Activated naive CD4-positive, alpha-beta T cell treated with anti-CD3 and anti-CD28 coated beads, Interleukin-2, amount 10 ng/mL, durations not matched to agents 7 days and 5 days (primary cell): ENCODE measurements at regions not wholly inside any gene's neighbourhood (a gene's known extent, or its start where the extent isn't known, plus 50 kb on each side); places are given as distances from the start of the nearest gene placed in this dataset.

Experiments used
- CTCF ChIA-PET: fragments of 350-600 bp; sonication (Branson Sonifier 250); formaldehyde crosslinking; loops from one replicate; lab custom pipeline; 2021; ENCODE audit warnings: antibody characterized with exemption; lab: Charles Lee
- DNase-seq: peaks from one replicate; pipeline ENCODE4 v3.0.0-alpha.2; 2020
- H3K27ac Mint-ChIP-seq: one replicate; pipeline ENCODE4 v1.8.0; 2021; ENCODE audit warnings: mild to moderate bottlenecking, moderate library complexity, mixed read lengths
- H3K27me3 Mint-ChIP-seq: one replicate; pipeline ENCODE4 v1.8.0; 2021; ENCODE audit warnings: mild to moderate bottlenecking, mixed read lengths
- H3K36me3 Mint-ChIP-seq: one replicate; pipeline ENCODE4 v1.8.0; 2021; ENCODE audit warnings: mixed read lengths
- H3K4me1 Mint-ChIP-seq: one replicate; pipeline ENCODE4 v1.8.0; 2021; ENCODE audit warnings: mixed read lengths
- H3K4me3 Mint-ChIP-seq: one replicate; pipeline ENCODE4 v1.8.0; 2021; ENCODE audit warnings: mild to moderate bottlenecking, moderate library complexity, mixed read lengths
- H3K9me3 Mint-ChIP-seq: one replicate; pipeline ENCODE4 v1.8.0; 2021; ENCODE audit warnings: mixed read lengths

DNA sequence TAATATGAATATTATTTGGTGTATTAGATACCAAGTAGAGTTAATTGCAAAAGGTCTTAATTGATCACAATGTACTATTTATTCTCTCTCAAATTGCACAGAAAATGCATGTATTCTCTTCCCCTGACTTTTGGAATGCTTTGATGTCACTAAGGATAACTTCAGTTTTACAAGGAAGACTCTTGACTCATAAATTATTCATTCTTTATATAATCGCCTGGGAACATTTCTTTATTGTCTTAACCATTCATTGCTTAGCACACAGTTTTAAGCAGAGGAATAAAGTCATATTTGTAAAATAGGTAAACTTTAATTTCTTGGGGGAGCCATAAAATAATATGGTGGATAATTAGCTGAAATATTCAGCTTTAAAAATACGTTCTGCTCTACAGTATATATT is 306.0 kb upstream of the TMEM229A start:
- DNase-seq = no peak

DNA sequence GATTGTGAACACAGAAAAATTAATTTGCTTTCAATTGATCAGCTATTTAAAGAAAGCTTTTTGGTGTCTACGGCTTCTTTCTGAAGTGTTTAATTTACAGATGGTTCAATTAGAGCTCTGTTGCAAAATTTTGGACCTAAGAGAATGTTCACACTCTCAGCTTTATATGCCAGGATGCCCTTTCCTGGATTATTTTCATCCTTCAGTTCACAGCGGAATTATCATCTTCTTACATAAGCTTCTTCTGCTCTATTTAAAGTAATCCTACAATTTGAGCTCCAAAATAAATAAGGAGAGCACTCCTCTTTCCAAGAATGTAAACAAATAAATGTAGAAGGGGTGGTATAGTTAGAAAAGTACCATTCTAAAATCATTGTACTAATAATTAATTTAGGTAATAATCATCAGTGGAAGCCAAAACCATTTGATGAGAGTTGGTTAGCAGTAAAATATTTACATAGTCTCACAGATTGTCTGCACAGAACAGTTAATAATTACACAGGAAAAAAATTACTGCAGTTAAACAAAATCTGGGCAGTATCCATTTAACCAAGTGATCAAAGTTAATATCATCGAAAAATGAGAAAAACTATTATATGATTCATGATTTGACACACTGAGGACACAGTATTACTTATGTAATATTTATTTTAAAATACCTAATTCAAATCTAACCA is 298.0 kb upstream of the TMEM229A start:
- CTCF ChIA-PET = no interaction called here
- no peaks in the 10 kb centered on the region for H3K27me3 Mint-ChIP-seq
- no peak overlapping the region for H3K27ac Mint-ChIP-seq
- no peaks in the 10 kb centered on the region for H3K36me3 Mint-ChIP-seq
- no peak for DNase-seq
- H3K4me1 Mint-ChIP-seq = no peaks in the 10 kb centered on the region
- no peak overlapping the region for H3K4me3 Mint-ChIP-seq
- H3K9me3 Mint-ChIP-seq = no peaks in the 10 kb centered on the region

More for the DNA sequence above, 306.0 kb upstream of the TMEM229A start:
- H3K27me3 Mint-ChIP-seq = no peaks in the 10 kb centered on the region
- H3K36me3 Mint-ChIP-seq = no peaks in the 10 kb centered on the region
- no peaks in the 10 kb centered on the region for H3K4me1 Mint-ChIP-seq
- H3K9me3 Mint-ChIP-seq = peaks cover 4% of the 10 kb centered on the region
- CTCF ChIA-PET = no interaction called here
- H3K27ac Mint-ChIP-seq = no peak overlapping the region
- no peak overlapping the region for H3K4me3 Mint-ChIP-seq

DNA sequence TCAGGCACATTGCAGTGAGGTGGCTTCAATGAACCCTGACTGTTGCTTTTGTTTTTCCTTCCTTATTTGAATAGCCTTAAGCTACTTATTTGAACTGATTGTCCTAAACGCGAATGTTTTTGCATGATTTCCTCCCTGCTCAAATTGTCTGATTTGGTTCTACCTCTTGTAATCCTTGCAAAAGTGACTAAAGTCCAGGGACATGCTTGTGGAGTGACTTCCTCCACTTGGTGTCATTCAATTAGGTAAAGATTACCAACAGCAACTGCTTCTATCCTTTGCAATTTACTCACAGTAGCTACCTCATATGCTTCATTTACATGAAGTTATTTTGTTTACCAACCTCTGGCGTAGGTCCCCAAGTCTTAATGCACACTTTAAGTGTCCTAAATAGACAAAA is 295.9 kb upstream of the TMEM229A start:
- no peak overlapping the region for H3K27ac Mint-ChIP-seq
- H3K36me3 Mint-ChIP-seq = no peaks in the 10 kb centered on the region
- no peaks in the 10 kb centered on the region for H3K27me3 Mint-ChIP-seq
- no peaks in the 10 kb centered on the region for H3K4me1 Mint-ChIP-seq
- CTCF ChIA-PET = no interaction called here
- no peak for DNase-seq
- H3K4me3 Mint-ChIP-seq = no peak overlapping the region
- H3K9me3 Mint-ChIP-seq = no peaks in the 10 kb centered on the region

DNA sequence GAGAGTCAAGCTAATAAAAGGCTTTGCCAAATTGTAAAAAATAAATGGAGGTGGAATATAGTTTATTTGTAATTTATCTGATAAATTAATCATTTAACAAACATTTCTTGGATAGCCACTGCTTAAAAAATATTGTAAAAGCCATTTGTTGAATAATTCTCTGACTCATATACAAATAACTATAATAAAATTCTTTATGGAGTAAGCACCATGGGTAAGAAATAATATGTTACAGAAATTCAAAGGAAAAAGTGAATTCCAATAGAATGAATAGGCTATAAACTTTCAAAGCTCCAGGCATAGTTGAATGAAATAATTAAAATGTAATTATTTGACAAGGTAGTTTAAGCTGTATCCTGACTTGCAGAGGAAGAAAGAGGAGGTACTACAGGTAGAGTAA is 291.4 kb upstream of the TMEM229A start:
- Mint-ChIP-seq H3K9me3 (peaks cover 2% of the 10 kb centered on the region), H3K36me3 (no peaks in the 10 kb centered on the region), H3K4me1 (no peaks in the 10 kb centered on the region), H3K27ac (no peak overlapping the region), H3K4me3 (no peak overlapping the region), H3K27me3 (no peaks in the 10 kb centered on the region)
- DNase-seq = no peak
- CTCF ChIA-PET = no interaction called here

DNA sequence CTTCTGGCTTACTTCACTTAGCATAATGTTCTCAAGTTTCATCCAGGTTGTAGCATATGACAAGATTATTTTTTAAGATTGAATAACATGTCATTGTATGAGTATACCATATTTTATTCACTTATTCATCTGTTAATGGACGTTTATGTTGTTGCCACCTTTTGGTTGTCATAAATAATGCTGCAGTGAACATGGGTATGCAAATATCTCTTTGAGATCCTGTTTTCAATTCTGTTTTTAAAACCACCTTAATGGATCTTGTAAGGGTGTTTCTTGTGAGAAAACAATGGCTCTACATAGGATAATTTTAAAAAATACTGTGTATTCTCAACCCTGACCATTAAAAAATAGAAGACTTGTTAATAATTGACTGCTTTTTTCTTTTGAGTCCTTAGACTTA is 290.7 kb upstream of the TMEM229A start:
- no peaks in the 10 kb centered on the region for H3K4me1 Mint-ChIP-seq
- peaks cover 2% of the 10 kb centered on the region for H3K9me3 Mint-ChIP-seq
- CTCF ChIA-PET = no interaction called here
- H3K27ac Mint-ChIP-seq = no peak overlapping the region
- H3K27me3 Mint-ChIP-seq = no peaks in the 10 kb centered on the region
- no peak overlapping the region for H3K4me3 Mint-ChIP-seq
- no peaks in the 10 kb centered on the region for H3K36me3 Mint-ChIP-seq
- no peak for DNase-seq

DNA sequence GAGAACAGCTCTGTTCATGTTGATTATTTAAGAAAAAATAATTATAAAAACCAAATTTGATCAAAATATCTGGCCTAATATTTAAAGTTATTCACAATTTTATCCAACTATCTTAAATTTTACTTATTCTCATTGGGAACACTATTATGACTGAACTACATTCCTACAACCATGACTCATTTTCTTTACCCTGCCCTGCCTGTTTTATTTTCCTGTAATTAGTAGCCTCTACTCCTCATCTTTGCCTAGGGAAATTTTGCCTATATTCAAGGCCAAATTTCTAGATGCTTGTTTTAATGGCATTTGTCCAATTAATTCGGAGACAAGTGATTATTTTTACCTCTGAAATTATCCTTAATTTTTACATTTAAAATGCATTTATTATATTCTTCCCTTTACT is 289.7 kb upstream of the TMEM229A start:
- H3K4me1 Mint-ChIP-seq = no peaks in the 10 kb centered on the region
- no peak overlapping the region for H3K27ac Mint-ChIP-seq
- H3K4me3 Mint-ChIP-seq = no peak overlapping the region
- peaks cover 2% of the 10 kb centered on the region for H3K9me3 Mint-ChIP-seq
- no peak for DNase-seq
- H3K36me3 Mint-ChIP-seq = no peaks in the 10 kb centered on the region
- H3K27me3 Mint-ChIP-seq = no peaks in the 10 kb centered on the region
- CTCF ChIA-PET = no interaction called here

DNA sequence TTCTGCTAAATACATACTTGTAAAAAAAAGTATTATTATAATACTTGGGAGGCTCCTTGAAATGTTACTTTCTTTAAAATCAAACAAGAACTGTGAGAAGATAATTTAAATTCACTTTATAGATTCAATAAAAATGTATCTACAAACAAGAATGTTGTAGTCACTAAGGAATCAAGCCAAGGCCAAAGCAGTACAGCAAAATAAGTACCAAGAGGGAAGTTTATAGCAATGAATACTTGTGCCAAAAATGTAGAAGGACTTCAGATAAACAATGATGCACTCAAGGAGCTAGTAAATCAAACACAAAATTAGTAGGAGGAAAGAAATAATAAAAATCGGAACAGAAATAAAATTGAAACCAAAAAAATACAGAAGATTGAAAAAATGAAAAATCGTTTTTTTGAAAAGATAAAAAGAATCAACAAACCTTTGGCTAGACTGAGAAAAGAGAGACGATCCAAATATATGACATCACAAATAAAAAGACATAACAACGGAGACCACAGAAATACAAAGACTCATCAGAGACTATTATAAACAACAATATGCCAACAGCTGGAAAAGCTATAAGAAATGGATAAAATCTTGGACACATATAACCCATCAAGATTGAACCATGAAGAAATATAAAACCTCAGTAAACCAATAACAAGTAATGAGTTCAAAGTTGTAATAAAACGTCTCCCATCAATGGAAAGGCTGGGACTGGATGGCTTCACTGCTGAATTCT is 286.0 kb upstream of the TMEM229A start:
- no peak overlapping the region for H3K4me3 Mint-ChIP-seq
- no peaks in the 10 kb centered on the region for H3K27me3 Mint-ChIP-seq
- CTCF ChIA-PET = no interaction called here
- peaks cover 6% of the 10 kb centered on the region for H3K9me3 Mint-ChIP-seq
- no peaks in the 10 kb centered on the region for H3K36me3 Mint-ChIP-seq
- no peak overlapping the region for H3K27ac Mint-ChIP-seq
- DNase-seq = no peak
- no peaks in the 10 kb centered on the region for H3K4me1 Mint-ChIP-seq

DNA sequence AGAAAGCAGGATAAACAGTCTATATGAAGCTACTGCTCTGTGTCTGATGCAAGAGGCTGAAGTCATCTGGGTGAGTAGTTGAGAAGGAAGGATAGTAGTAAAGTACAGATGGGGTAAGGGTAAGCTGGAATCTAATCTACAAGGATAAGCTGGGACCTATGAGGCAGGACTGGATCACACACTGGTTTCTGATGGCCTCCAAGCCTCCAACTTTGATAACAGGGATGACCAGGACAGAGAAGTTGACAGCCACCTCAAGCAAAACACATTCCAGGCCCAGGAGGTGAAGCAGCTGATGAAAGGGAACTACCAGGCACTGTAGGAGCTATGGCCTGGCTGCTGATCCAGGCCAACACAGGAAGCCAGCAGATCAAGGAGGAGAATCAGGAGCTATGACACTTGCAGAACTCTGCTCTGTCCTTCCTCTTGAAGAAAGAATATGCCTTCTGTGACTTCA is 278.1 kb upstream of the TMEM229A start:
- H3K4me1 Mint-ChIP-seq = no peaks in the 10 kb centered on the region
- no peaks in the 10 kb centered on the region for H3K27me3 Mint-ChIP-seq
- CTCF ChIA-PET = no interaction called here
- H3K9me3 Mint-ChIP-seq = peaks cover 3% of the 10 kb centered on the region
- no peak for DNase-seq
- no peak overlapping the region for H3K27ac Mint-ChIP-seq
- no peaks in the 10 kb centered on the region for H3K36me3 Mint-ChIP-seq
- no peak overlapping the region for H3K4me3 Mint-ChIP-seq

DNA sequence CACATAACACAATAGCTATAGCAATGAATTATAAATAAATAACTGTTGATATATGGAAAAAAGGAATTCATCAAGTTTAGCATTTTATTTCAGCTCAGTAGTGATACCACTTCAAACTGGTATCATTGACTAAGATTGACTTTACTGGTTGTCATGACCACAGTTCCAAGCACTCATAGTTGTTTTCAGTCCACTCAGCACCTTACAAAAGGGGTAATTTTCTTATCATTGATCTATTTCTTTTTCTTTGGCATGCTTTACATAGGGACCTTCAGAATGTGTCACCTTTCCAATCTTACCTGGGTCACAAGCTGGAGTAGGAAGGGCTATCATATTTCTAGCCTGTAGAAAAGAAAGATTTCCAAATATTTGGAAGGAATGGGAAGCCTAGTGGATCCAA is 275.5 kb upstream of the TMEM229A start:
- CTCF ChIA-PET = no interaction called here
- Mint-ChIP-seq H3K27ac (no peak overlapping the region), H3K27me3 (no peaks in the 10 kb centered on the region), H3K36me3 (no peaks in the 10 kb centered on the region), H3K4me3 (no peak overlapping the region), H3K4me1 (no peaks in the 10 kb centered on the region), H3K9me3 (peaks cover 2% of the 10 kb centered on the region)
- no peak for DNase-seq

DNA sequence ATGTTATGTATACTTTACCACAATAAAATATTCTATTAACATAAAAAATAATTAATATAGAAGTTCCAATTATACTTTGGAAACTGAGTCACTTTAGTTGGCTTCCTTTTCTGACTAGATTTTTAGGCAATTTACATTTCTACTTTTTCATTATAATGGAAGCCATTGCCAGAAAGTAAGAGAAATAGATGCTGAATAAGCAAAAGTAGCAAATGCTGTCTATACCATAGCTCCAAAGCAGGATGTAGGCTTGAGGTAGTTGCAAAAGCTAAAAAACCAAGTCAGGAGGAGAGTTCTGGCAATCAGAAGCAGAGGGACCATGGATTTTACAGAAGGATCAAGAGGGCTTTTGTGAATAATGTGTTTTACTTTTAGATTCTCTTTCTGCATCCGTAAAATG is 262.4 kb upstream of the TMEM229A start:
- DNase-seq = no peak
- no peaks in the 10 kb centered on the region for H3K36me3 Mint-ChIP-seq
- H3K4me1 Mint-ChIP-seq = no peaks in the 10 kb centered on the region
- CTCF ChIA-PET = no interaction called here
- peaks cover 17% of the 10 kb centered on the region for H3K9me3 Mint-ChIP-seq
- H3K27me3 Mint-ChIP-seq = no peaks in the 10 kb centered on the region
- no peak overlapping the region for H3K4me3 Mint-ChIP-seq
- no peak overlapping the region for H3K27ac Mint-ChIP-seq

DNA sequence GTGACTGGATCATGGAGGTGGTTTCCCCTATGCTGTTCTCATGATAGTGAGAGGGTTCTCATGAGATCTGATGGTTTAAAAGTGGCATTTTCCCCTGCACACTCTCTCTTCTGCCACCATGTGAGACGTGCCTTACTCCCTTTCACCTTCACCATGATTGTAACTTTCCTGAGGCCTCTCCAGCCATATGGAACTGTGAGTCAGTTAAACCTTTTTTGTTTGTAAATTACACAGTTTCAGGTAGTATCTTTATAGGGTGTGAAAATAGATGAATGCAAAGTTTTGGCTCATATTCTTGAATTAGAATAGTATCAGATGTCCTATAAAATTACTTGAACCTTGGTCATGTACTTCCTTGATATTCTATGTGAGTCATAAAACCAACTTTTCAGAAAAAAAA is 252.1 kb upstream of the TMEM229A start:
- H3K27me3 Mint-ChIP-seq = no peaks in the 10 kb centered on the region
- no peak for DNase-seq
- no peaks in the 10 kb centered on the region for H3K4me1 Mint-ChIP-seq

DNA sequence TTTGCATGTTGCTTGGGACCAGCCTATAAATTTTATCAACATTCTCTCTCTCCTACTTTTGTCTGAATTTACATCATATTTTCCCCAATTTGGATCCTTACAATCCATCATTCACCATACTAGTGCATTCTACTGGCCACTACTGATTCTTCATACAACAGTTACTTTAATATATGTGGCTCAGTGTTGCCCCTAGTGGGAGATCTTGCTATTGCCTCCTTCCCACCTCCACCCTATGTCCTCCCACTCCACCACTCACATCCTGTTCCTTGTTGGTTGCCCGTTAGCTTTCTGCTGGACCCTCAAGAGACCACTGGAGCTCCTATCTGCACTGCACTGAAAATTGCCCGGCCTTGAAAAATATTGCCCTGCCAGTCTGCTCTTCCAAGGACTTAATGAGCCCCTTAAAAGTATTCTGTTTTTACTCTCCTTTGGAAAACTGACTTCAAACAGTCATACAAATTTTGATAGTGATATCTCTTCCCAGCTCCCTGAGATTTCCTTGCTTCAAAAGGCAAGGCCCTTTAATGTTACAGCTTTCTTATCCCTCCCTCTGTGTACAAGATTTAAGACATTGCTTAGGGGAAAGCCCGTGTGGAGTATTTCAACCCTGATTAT is 243.2 kb upstream of the TMEM229A start:
- no peaks in the 10 kb centered on the region for H3K9me3 Mint-ChIP-seq
- no peak overlapping the region for H3K4me3 Mint-ChIP-seq
- H3K27me3 Mint-ChIP-seq = no peaks in the 10 kb centered on the region
- CTCF ChIA-PET = no interaction called here
- H3K27ac Mint-ChIP-seq = no peak overlapping the region
- H3K4me1 Mint-ChIP-seq = no peaks in the 10 kb centered on the region
- no peak for DNase-seq
- no peaks in the 10 kb centered on the region for H3K36me3 Mint-ChIP-seq

More for the DNA sequence above, 252.1 kb upstream of the TMEM229A start:
- CTCF ChIA-PET = no interaction called here
- Mint-ChIP-seq H3K4me3 (no peak overlapping the region), H3K9me3 (peaks cover 2% of the 10 kb centered on the region), H3K36me3 (no peaks in the 10 kb centered on the region), H3K27ac (no peak overlapping the region)

DNA sequence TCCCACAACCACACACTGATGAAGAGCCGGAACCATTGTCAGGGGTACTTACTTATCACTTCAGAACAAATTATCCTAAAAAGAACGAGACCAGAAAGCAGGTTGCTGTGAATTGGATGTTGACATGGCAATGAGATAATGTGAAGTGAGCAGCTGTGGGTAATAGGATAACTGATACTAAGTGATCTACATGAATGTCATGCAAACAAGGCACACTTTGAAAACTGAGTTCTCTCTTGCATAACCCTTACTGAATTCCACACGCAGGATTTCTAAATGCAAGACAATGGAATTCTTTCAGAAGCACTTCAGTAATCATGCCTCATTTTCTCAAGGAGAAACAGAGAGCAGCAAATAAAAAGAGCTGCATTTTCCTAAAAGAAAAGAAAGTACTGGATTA is 242.5 kb upstream of the TMEM229A start:
- CTCF ChIA-PET = interaction anchor here (1.1 kb wide), 1 partner anchor 579 kb away, joined by 3 read pairs; no protein-coding TSS in a partner anchor
- Mint-ChIP-seq H3K27ac (no peak overlapping the region), H3K9me3 (no peaks in the 10 kb centered on the region), H3K4me1 (no peaks in the 10 kb centered on the region), H3K4me3 (no peak overlapping the region), H3K36me3 (no peaks in the 10 kb centered on the region), H3K27me3 (no peaks in the 10 kb centered on the region)
- DNase-seq = no peak

DNA sequence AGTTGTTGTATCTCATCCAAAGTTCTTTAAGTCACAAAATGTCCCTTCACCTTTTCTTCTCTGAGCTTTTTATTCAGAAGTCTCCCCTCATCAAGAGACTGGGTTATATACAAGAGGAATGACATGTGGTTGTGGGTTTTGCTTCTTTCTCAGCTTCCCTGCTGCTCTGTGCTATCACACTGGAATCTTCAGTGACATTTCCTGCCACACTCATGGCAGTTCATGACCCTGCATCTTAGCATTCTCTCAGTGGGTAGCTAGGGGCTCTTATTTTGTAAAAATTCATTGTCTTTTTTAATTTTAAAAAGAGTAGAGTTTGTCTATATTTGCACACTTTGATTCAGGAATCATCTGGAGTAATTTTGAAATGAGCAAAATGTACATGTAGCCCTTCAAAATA is 236.9 kb upstream of the TMEM229A start:
- Mint-ChIP-seq H3K27ac (no peak overlapping the region), H3K27me3 (no peaks in the 10 kb centered on the region), H3K9me3 (no peaks in the 10 kb centered on the region), H3K36me3 (no peaks in the 10 kb centered on the region), H3K4me1 (no peaks in the 10 kb centered on the region), H3K4me3 (no peak overlapping the region)
- DNase-seq = no peak
- CTCF ChIA-PET = no interaction called here

DNA sequence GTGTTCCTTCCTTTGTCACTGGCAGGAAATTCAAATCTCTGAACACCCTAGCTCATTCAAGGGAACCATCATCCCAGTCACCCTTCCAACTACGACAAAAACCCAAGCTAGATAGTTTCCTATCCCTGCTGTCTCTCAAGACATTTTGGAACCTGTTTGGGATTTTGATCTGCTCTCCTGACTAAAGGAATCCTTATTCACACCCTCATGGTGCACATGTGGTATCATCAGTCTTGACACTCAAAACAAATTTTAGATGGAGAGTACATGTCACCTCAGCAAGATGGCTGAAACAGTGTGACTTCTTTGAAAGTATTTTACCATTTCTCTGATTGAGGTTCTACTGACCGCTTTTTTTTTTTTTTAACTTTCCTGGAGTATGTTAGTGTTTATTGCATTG is 234.3 kb upstream of the TMEM229A start:
- CTCF ChIA-PET = no interaction called here
- Mint-ChIP-seq H3K9me3 (no peaks in the 10 kb centered on the region), H3K4me1 (no peaks in the 10 kb centered on the region), H3K27ac (no peak overlapping the region), H3K36me3 (no peaks in the 10 kb centered on the region), H3K4me3 (no peak overlapping the region), H3K27me3 (no peaks in the 10 kb centered on the region)
- DNase-seq = no peak
